Fibroblast of gingiva (primary cell): ENCODE measurements at regions not wholly inside any gene's neighbourhood (a gene's known extent, or its start where the extent isn't known, plus 50 kb on each side); places are given as distances from the start of the nearest gene placed in this dataset.
A peak's percentile ranks its signal among the peaks of the same experiment; 100 is the strongest.

Source experiments
- DNase-seq: peaks from one replicate; pipeline ENCODE4 v3.0.0-alpha.2; 2011; ENCODE audit warnings: low read depth

- DNase-seq, result no peak
Observed at GRCh38 chr2:235141411-235142128, 189.8 kb downstream of the SH3BP4 start.

DNA sequence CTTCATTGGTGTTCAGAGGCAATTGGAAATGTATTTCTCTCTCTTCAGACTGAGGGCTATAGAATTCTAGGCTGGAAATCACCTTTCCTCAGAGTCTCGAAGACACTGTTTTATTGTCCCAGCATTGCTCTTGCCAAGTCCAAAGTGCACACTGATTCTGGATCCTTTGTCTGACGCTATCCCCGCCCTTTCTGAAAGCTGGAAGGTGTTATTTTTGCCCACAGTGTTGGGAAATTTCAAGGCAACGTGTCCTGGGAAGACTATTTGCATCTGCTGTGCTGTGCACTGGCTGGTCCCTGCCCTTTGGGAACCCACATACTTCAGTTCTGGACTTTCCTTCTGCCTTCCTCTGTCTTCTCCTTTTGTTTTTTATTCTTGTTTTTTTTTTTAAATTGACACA is 190.8 kb downstream of the SH3BP4 start:
- DNase-seq, result no peak

DNA sequence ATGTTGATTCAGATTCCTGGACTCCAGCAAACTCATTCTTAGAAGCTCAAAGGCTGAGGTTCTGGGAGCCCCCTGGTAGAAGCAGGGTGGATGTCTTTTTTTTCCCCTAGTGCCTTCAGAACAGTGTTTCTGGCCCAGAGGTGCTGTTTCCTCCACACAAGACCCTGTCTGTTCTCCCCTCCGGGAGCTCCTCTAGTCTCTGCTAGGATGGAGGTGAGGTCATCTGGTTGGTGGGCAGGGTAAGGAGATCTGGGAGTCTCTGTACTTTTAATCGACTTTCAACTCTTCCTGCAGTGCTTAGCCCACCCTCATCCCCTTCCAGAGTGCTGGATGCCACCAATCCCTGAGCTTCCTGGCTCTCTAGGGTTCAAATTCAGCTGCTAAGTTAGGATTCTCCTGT is 192.0 kb downstream of the SH3BP4 start:
- DNase-seq, result no peak

- no peak for DNase-seq
Observed at GRCh38 chr2:235144291-235144690, 192.5 kb downstream of the SH3BP4 start.

DNA sequence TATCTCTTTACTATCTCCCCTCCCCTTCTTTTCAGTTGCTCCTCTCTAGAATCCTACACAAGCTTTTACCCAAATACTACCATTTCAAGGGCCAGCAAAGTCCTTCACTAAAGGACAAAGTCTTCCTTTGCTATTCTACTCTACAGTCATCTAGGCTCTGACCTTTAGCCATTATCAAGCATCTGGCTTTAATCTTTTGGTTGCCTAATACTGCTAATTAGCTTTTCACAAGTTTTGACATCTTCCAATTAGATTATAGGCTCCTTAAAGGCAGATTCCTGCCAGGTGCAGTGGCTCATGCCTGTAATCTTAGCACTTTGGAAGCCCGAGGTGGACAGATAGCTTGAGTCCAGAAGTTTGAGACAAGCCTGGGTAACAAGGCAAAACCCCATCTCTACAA is 194.4 kb downstream of the SH3BP4 start:
- DNase-seq, result no peak

DNA sequence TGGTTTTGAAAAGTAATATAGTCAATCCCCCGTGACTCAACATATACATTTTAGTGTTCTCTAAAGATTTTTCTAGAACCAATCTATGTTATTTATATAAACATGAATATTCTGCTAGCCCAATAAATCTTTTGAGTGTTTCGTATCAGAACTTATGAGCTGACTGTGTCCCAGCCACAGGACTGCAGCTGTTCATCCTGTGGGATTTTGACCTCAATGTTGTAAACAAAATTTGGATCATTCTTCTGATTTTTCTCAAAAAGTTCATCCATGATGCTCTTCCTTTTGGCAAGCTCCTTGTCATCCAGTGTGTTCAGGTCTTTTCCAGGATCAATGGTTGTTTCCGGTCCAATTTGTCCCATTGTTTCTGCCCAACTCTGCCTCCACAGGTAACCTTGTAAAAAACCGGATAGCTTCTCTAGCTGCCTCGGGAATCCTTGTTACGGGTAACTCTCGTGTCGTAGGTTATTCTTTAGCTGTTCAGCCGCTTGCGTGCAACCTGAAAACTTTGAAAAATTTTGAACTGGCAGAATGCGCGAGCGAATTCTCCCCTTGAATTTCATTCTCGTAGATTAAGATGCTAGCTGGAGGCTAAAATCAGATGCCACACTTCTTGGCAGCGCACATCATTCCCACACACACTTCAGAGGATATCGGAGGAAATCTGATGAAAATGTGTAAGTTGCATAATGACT is 195.2 kb downstream of the SH3BP4 start:
- no peak for DNase-seq

- no peak for DNase-seq
Observed at GRCh38 chr2:235148201-235149170, 196.7 kb downstream of the SH3BP4 start.

DNA sequence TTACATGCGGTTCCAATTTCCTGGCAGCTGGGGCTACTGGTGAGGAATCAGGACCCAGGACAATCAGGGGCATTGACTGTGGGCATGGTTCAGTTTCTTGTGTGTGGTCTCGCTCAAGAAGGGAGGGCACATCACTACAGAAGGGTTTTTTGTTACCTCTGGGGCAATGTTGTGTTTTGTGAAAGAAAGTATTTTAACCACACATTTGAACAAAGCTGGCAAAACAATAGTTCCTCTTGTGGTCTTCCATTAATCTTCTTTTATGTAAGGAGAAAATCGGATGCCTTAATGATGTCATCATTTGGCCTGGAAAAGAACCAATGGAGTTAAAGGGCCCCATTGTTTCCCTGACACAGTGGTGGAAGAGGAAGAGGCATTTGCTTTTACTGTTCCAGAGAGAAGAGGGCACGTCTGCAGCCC is 197.4 kb downstream of the SH3BP4 start:
- no peak for DNase-seq

- DNase-seq, result no peak
Observed at GRCh38 chr2:235149736-235150135, 197.9 kb downstream of the SH3BP4 start.

- DNase-seq, result no peak
Observed at GRCh38 chr2:235151152-235151551, 199.3 kb downstream of the SH3BP4 start.

DNA sequence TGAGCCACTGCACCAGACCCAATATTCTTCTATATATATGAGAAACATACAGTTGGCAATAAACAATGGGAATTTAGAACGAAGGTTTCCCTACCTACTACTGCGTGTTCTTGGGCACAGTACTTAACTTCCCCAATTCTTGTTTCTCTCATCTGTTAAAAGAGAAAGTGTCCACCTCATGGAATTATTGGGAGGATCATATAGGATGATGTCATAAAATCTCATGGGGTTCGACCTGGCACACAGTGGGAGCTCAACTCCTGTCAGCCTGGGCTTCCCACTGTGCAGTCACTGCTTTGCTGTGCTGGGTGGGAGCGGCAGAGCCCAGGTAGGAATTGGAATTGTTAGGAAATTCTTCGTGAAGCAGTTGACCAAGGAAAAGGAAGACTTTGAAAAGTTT is 203.3 kb downstream of the SH3BP4 start:
- no peak for DNase-seq

- no peak for DNase-seq
Observed at GRCh38 chr2:235156055-235156454, 204.2 kb downstream of the SH3BP4 start.

DNA sequence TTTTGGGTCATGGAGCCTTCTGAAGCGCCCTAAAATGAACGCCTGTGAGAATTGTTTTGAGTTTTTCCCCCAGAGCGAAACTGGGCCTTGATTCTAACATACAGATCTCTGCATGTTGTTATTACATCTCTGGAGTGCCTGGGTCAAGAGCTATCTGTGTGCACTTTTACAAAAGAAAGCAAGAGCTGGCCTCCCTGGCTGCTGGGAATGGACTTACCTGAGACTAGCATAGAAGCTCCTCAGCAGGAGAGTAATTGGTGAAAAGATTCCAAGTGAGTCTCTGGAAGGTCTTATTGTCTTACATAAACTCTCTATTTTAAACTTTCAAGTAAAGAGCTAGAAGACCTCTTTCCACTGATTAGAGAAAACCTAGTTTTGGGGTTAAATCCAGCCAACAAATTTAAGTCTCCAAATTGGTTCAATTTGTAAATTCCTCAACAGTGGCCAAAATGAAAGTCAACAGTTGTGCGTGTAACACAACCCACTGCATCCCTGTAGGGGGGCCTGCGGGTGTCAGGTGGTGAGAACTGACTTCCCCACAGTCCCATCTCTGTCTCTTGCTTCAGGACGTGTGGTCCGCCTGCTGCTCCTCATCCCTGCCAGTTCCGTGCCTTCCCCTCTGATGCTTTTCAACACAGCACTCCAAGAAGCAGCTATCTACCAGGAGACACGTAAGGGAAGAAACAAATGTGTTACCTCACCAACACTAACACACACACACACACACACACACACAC is 206.1 kb downstream of the SH3BP4 start:
- DNase-seq, result no peak

DNA sequence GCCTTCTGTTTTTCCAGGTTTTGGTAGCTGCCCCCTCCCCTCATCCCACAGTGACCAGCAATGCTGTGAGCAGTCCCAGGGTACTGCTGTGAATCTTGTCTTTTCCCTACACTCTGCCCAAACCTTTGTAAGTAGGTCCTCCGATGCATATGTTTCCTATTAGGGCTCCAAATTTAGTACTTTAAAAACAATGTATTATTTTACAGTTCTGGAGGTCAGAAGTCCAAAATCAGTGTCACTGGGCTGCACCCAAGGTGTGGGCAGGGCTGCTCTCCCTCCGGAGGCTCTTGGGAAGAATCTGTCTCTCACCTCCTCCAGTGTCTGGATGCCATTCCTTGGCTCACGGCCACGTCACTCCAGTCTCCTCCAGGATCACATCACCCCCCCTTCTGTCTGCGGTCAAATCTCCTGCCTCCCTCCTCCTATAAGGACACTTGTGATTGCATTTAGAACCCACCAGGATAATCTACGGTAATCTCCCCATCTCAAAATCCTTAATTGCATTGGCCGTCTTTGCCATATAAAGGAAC is 208.5 kb downstream of the SH3BP4 start:
- DNase-seq, result peak; percentile 44

- DNase-seq, result no peak
Observed at GRCh38 chr2:235161565-235161964, 209.7 kb downstream of the SH3BP4 start.

DNA sequence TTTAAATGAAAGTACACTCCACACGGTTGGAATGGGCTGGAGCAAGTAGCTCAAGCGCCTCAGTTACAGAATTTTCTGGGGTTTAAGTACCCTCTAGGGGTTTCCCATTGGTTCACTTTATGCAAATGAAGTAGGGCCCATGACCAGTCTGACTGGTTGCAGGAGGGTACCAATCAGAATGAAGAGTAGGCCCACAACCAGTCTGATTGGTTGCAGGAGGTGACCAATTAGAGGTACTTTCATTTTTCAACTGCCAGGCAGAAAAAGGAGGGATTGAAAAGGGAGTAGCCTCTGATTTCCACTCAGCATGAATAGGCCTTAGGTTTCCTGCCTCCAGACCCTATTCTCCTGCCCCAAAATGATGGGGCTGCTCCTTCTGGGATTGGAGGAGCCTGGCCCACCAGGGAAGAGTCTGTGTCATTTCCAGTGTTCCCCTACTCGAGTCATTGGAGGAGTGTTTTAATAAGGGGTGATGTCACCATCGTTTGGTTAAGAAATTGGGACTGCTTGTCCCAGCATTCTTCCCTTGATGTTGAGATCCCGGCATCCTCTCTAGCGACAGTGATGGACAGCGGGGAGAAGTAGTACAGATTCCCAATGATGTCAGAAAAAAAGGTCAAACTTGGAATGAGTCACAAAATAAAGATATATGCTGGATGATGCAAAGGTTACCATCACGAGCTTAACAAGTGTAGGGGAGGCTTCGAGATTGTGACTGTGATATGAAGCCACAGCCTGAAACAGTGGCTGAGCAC is 210.4 kb downstream of the SH3BP4 start:
- DNase-seq, result no peak

DNA sequence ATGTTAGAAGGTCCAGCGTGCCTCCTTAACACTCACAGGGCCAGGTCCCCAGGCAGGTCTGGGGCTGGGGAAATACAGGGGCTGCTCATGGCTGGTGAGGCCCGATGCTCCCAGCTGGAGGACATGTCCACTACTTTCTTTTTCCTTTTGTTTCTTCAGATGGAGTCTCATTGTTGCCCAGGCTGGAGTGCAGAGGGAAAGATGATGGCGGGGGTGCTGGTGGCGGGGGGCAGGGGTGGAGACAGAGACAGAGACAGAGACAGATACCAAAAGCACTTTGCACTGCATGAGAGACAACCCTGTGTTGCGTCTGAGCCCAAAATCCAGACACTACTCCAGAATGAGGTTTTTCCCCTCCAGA is 211.0 kb downstream of the SH3BP4 start:
- no peak for DNase-seq

DNA sequence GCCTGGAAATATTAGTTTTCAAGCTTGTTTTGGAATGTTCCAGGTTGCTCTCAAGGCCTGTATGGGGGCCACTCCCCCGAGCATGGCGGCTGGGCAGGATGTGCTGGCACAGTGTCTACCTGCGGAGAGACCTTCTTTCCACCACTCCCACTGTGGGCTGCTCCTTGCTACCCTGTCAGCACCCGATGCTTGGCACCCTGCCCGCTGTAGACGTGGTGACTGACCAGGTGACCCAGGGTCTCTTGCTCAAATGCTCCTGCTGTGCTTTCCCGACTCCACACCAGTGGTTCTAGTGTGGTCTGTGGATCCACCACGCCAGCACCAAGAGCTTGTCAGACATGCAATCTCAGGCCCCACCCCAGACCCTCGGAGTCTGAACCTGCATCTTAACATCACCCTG is 213.3 kb downstream of the SH3BP4 start:
- no peak for DNase-seq

DNA sequence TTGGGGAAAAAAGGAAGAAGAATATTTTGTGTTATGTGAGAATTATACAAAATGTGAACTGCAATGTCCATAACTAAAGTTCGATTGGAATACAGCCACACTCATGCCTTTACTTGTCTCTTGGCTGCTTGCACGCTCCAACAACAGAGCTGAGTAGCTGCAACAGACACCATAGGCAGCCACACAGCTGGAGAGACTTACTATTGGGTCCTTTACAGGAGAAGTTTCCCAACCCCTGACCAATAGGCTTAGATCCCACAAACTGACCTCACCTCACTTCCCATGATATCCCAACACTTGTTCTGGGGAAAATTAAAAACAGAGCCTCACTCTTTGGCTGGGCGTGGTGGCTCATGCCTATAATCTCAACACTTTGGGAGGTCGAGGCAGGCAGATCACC is 213.8 kb downstream of the SH3BP4 start:
- DNase-seq, result peak; percentile 40

DNA sequence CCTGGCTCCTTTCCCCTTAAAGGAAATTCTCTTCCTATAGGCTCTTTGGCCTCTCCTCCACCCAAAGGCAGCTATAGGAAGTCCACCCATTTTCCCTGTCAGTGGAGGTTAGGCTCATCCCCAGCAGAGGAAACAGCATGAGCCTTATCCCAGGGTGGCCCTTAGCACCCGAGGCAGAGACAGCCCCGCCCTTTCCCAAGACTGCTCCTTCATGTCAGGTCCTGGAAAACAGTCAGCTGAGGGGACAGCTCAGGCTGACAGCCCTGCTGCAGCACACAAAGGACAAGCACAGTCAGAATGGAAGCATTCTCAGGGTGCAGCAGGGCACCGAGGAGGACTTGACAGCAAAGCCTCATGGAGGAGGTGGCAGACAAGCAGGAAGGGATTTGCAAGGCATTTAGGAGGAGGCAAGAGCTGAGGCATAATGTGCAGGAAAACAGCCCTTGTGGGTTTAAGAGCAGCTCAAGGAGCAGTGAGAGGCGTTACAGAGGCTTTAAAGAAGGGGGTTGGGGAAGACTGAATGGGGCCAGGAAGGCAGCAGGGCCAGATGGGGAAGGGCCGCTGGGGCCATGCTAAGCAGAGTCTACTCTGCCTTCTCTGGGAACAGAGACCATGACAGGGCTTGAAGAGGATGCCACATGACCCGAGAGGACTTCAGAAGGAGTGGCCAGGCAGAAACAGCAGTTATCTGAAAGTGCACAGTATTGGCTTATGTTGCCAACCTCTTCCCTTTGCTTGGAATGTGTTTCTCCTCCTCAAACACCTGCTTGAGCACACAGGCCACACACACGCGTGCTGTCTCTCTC is 216.6 kb downstream of the SH3BP4 start:
- no peak for DNase-seq
